A673 (cell line): ENCODE measurements at regions not wholly inside any gene's neighbourhood (a gene's known extent, or its start where the extent isn't known, plus 50 kb on each side); places are given as distances from the start of the nearest gene placed in this dataset.

ENCODE experiments used
- EZH2 ChIP-seq: fragments of 200-600 bp; sonication (generic); IDR thresholded peaks from 2 replicates; pipeline ENCODE4 v1.6.1; 2017; ENCODE audit warnings: borderline replicate concordance, low read depth, mild to moderate bottlenecking, mixed read lengths, antibody characterized with exemption, low read length; ENCODE audit not compliant: poor library complexity, severe bottlenecking
- TF ChIP-seq, protein P1 (sequence below): fragments of 300-800, 200-600 bp; sonication (generic); conservative IDR thresholded peaks from 2 replicates; pipeline ENCODE4 v1.5.1; 2017; ENCODE audit warnings: low read depth, mild to moderate bottlenecking, antibody characterized with exemption, low read length, moderate library complexity, mixed read lengths

DNA sequence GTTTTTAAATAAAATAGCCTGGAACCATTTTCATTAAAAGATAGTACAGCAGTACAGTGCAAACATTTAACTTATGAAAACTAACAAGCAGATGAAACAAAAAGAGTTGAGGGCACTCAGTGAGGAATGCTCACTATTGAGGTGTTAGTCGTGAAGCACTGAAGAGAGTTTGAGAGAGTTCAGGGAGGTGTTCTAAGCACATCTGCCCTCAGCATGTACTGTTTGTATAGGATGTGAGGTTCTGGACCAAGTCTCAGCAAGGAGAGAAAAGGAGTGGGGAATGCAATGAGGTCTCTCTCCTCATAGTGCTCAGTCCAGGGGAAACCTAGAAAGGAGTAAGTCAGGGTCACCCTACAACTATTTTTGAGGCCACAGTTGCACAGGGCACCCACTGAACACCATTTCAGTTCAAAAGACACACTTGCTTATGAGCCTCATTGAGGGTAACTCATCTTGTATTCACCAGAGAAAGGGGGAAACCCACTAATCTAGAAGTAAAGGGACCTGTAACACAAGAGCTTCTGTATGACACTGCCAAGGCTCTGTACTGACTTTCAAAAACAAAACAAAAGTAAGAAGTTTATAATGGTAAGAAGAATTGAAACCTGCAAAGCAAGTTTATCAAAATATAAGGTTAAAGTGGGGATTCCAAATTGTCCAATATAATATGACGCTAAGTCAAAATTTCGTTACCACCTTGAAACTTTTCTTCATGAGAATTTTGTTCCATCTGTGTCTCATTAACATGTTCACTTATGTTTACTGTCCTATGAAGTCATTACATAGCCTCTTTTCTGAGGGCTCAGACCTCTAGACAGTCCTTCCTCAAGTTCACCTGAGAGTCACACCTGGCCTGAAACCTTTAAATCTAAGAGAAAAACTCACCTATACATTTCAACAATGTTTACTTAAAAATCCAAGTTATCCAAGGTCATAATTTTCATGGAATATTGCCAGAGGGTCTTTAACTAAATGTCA lies 275.3 kb downstream of the ETS1 start:
- TF ChIP-seq, protein P1, sequence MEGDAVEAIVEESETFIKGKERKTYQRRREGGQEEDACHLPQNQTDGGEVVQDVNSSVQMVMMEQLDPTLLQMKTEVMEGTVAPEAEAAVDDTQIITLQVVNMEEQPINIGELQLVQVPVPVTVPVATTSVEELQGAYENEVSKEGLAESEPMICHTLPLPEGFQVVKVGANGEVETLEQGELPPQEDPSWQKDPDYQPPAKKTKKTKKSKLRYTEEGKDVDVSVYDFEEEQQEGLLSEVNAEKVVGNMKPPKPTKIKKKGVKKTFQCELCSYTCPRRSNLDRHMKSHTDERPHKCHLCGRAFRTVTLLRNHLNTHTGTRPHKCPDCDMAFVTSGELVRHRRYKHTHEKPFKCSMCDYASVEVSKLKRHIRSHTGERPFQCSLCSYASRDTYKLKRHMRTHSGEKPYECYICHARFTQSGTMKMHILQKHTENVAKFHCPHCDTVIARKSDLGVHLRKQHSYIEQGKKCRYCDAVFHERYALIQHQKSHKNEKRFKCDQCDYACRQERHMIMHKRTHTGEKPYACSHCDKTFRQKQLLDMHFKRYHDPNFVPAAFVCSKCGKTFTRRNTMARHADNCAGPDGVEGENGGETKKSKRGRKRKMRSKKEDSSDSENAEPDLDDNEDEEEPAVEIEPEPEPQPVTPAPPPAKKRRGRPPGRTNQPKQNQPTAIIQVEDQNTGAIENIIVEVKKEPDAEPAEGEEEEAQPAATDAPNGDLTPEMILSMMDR, result no peak
- TF ChIP-seq EZH2, result no peak
